PC-3 (cell line): ENCODE measurements at regions not wholly inside any gene's neighbourhood (a gene's known extent, or its start where the extent isn't known, plus 50 kb on each side); places are given as distances from the start of the nearest gene placed in this dataset.

Experiments used
- ATAC-seq: fragments of 200-7000 bp; cut with Tn5 transposase; 2 replicates; pipeline ENCODE4 v1.9.1; 2020; ENCODE audit warnings: mild to moderate bottlenecking, moderate library complexity
- BruUV-seq: library from RNA; stranded (reverse); fragments of 400-500 nt; replicated peaks from 2 replicates; lab custom pipeline; 2021; lab: Mats Ljungman, UMichigan
- CTCF ChIA-PET: fragments of 300-600 bp; sonication (Branson Sonifier 250); formaldehyde crosslinking; loops from one replicate; lab custom pipeline; 2022; ENCODE audit warnings: antibody characterized with exemption; lab: Charles Lee
- POLR2A ChIA-PET: fragments of 300-600 bp; sonication (Branson Sonifier 250); formaldehyde crosslinking; loops from one replicate; lab custom pipeline; 2022; ENCODE audit warnings: antibody characterized with exemption; ENCODE audit not compliant: unreplicated experiment; lab: Charles Lee
- DNase-seq: peaks from one replicate; pipeline ENCODE4 v3.0.0-alpha.2; 2015
- H2AFZ ChIP-seq: fragments of 300-600 bp; sonication (generic); 2 replicates; pipeline ENCODE4 v1.6.0; 2016; ENCODE audit warnings: antibody characterized with exemption, low read length
- H3F3A ChIP-seq: fragments of 300-600 bp; sonication (generic); one replicate; pipeline ENCODE4 v1.6.0; 2017; ENCODE audit warnings: antibody characterized with exemption, low read length, control low read depth, mild to moderate bottlenecking; ENCODE audit not compliant: unreplicated experiment
- H3K27ac ChIP-seq: fragments of 300-600 bp; sonication (generic); 2 replicates; pipeline ENCODE4 v1.5.1; 2016; ENCODE audit warnings: mild to moderate bottlenecking, low read length
- H3K27me3 ChIP-seq: fragments of 300-600 bp; sonication (generic); 2 replicates; pipeline ENCODE4 v1.6.1; 2016; ENCODE audit warnings: low read length, mixed read lengths
- H3K36me3 ChIP-seq: fragments of 300-600 bp; sonication (generic); 2 replicates; pipeline ENCODE4 v1.6.1; 2016; ENCODE audit warnings: low read depth, mixed run types, low read length, mixed read lengths
- H3K4me1 ChIP-seq: fragments of 300-600 bp; sonication (generic); 2 replicates; pipeline ENCODE4 v1.5.1; 2016; ENCODE audit warnings: low read length; ENCODE audit not compliant: insufficient read depth
- H3K4me2 ChIP-seq: fragments of 300-600 bp; sonication (generic); 2 replicates; pipeline ENCODE4 v1.6.0; 2016; ENCODE audit warnings: low read length
- H3K4me3 ChIP-seq: fragments of 300-600 bp; sonication (generic); 2 replicates; pipeline ENCODE4 v1.5.1; 2016; ENCODE audit warnings: mild to moderate bottlenecking, low read length, mixed read lengths
- H3K79me2 ChIP-seq: fragments of 300-600 bp; sonication (generic); 2 replicates; pipeline ENCODE4 v1.6.1; 2017; ENCODE audit warnings: low read length, mixed read lengths
- H3K9ac ChIP-seq: fragments of 300-600 bp; sonication (generic); 2 replicates; pipeline ENCODE4 v1.6.0; 2016; ENCODE audit warnings: mild to moderate bottlenecking, low read length
- H3K9me2 ChIP-seq: fragments of 300-600 bp; sonication (generic); replicated peaks from 2 replicates; pipeline ENCODE4 v1.6.1; 2016; ENCODE audit warnings: mixed run types, low read length, mixed read lengths
- H3K9me3 ChIP-seq: fragments of 300-600 bp; sonication (generic); 2 replicates; pipeline ENCODE4 v1.6.1; 2016; ENCODE audit warnings: low read length, mixed read lengths
- H4K20me1 ChIP-seq: fragments of 300-600 bp; sonication (generic); 2 replicates; pipeline ENCODE4 v1.6.1; 2016; ENCODE audit warnings: low read length, mixed read lengths
- EZH2 ChIP-seq: fragments of 300-600 bp; sonication (generic); IDR thresholded peaks from one replicate; pipeline ENCODE4 v1.6.1; 2017; ENCODE audit warnings: antibody characterized with exemption, mild to moderate bottlenecking, low read length; ENCODE audit not compliant: unreplicated experiment
- EZH2phosphoT487 ChIP-seq: fragments of 300-600 bp; sonication (generic); IDR thresholded peaks from 2 replicates; pipeline ENCODE4 v1.6.1; 2018; ENCODE audit warnings: mild to moderate bottlenecking, antibody characterized with exemption, low read length, borderline replicate concordance
- intact Hi-C: fragments of 100-400 bp; cut with micrococcal nuclease; formaldehyde crosslinking; loops from 2 replicates; pipeline ENCODE4 v1.9.0; 2023
- TF ChIP-seq, protein P1 (sequence below): fragments of 300-600 bp; sonication (generic); conservative IDR thresholded peaks from 2 replicates; pipeline ENCODE4 v1.5.1; 2017; ENCODE audit warnings: antibody characterized with exemption, low read depth, mild to moderate bottlenecking, low read length

- intact Hi-C loops: loop anchor here (5.0 kb wide), 1 partner anchor 120 kb away; no protein-coding TSS in a partner anchor
- Histone ChIP-seq H3K9me3 (no peaks in the 10 kb centered on the region), H3K27ac (peak overlapping the region; percentile 33), H3K4me1 (peaks cover 17% of the 10 kb centered on the region), H3K79me2 (no peaks in the 10 kb centered on the region), H2AFZ (peak overlapping the region; percentile 78), H3F3A (no peaks in the 10 kb centered on the region), H3K9ac (no peak overlapping the region), H3K4me2 (peak overlapping the region; percentile 61), H4K20me1 (no peaks in the 10 kb centered on the region), H3K4me3 (peak overlapping the region; percentile 34), H3K9me2 (no peaks in the 10 kb centered on the region), H3K27me3 (no peaks in the 10 kb centered on the region), H3K36me3 (no peaks in the 10 kb centered on the region)
- peak; percentile 58 for DNase-seq
- BruUV-seq: no TSS peak
- TF ChIP-seq EZH2phosphoT487 (no peak), EZH2 (no peak)
- TF ChIP-seq, protein P1, sequence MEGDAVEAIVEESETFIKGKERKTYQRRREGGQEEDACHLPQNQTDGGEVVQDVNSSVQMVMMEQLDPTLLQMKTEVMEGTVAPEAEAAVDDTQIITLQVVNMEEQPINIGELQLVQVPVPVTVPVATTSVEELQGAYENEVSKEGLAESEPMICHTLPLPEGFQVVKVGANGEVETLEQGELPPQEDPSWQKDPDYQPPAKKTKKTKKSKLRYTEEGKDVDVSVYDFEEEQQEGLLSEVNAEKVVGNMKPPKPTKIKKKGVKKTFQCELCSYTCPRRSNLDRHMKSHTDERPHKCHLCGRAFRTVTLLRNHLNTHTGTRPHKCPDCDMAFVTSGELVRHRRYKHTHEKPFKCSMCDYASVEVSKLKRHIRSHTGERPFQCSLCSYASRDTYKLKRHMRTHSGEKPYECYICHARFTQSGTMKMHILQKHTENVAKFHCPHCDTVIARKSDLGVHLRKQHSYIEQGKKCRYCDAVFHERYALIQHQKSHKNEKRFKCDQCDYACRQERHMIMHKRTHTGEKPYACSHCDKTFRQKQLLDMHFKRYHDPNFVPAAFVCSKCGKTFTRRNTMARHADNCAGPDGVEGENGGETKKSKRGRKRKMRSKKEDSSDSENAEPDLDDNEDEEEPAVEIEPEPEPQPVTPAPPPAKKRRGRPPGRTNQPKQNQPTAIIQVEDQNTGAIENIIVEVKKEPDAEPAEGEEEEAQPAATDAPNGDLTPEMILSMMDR: no peak
- ATAC-seq: peak; percentile 67
- CTCF ChIA-PET: no interaction called here
- POLR2A ChIA-PET: interaction anchor here (0.6 kb wide), 1 partner anchor 266 kb away, joined by 5 read pairs; no protein-coding TSS in a partner anchor
Observed at GRCh38 chr4:187602339-187603092, 393.1 kb upstream of the ZFP42 start.

DNA sequence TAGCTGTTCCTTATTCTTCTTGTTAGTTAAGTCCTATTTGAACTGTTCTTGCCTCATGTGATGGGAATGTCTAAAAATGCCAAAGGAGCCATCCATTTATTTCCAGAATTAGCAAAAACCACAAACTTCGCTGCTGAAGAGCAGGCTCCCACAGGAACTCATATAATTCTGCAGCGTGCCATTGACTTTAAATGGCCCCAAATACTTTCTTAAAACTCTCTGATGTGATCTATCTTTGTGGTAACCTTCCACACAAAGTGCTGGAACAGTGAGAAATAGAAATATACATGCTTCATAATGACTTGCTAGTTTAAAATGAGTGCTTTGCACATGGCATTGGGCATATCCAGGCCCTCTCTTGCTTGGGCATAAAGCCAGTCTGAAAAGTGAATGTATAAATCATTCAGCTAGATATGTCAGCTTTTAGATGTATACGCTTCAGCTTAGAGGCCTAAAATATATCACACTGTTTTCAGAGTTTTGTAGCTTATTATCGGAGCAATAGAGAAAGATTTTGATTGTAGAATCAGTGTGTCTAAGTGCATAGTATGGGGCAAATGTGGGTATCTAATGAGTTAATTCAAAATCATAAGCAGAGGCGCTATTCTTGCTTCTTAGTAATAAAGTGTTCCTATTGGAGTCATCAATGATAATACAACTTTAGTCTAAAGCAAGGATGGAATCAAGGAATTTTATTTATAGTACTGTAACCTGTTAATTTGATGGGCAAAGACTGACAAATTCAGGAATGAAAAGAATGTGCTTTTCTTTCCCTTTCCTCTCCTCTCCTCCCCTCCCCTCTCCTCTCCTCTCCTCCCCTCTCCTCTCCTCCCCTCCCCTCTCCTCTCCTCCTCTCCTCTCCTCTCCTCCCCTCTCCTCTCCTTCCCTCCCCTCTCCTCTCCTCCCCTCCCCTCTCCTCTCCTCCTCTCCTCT is 392.2 kb upstream of the ZFP42 start:
- Histone ChIP-seq H3F3A (no peaks in the 10 kb centered on the region), H3K36me3 (no peaks in the 10 kb centered on the region), H3K4me2 (0 out of 2 replicates have a peak overlapping the region, but pooled peaks have one; percentile 61), H3K9me3 (no peaks in the 10 kb centered on the region), H3K27ac (0 out of 2 replicates have a peak overlapping the region, but pooled peaks have one; percentile 33), H3K4me1 (peaks cover 17% of the 10 kb centered on the region), H3K4me3 (no peak overlapping the region), H3K79me2 (no peaks in the 10 kb centered on the region), H3K27me3 (no peaks in the 10 kb centered on the region), H4K20me1 (no peaks in the 10 kb centered on the region), H3K9ac (no peak overlapping the region), H3K9me2 (no peaks in the 10 kb centered on the region), H2AFZ (no peak overlapping the region)
- no TSS peak for BruUV-seq
- ATAC-seq (no peak), DNase-seq (no peak)
- ChIA-PET POLR2A (interaction anchor here (0.6 kb wide), 1 partner anchor 267 kb away, joined by 5 read pairs; no protein-coding TSS in a partner anchor), CTCF (no interaction called here)
- TF ChIP-seq, protein P1: no peak
- TF ChIP-seq EZH2: no peak
- TF ChIP-seq EZH2phosphoT487: no peak
- intact Hi-C loops: loop anchor here (5.0 kb wide), 1 partner anchor 121 kb away; no protein-coding TSS in a partner anchor
